ENCODE measurements at regions not wholly inside any gene's neighbourhood (a gene's known extent, or its start where the extent isn't known, plus 50 kb on each side); places are given as distances from the start of the nearest gene placed in this dataset.

DNA sequence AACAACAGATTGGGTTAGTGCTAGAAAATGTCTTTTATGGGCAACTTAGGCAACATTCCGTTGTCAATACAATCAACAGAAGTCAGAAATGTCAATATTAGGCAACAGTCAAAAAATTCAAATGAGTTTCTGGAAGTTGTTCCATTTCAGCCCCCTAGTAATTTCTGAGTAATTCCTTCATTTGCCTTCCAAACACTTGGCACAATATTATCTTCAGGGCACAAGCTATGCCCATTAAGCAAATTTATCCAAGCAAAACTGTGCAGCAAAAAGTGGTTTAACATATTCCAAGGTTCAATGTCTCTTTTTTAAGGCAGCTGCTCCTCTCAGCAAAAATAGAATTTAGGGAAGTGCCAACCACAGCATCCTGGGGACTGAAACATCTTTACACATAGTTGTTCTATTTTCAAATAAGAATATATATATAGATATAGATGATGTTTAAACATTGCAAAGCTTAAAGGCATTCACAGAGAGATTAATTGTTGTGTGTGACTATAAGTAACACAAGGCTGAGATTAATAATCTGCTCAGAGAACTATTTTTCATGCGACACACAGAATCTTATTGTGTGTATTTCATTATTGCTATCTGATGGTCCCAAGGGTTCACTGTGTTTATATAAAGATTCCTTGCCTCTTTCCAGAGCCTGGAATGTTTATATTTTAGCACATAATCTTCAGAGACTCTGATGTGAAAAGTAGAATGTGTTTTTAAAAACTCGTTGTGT, 75.2 kb upstream of the ADTRP start:
- no peak overlapping the region for H3K27ac ChIP-seq
- TF ChIP-seq POLR2A (IDR thresholded peaks at IDR 0.05): no peak
- TF ChIP-seq, protein P1, sequence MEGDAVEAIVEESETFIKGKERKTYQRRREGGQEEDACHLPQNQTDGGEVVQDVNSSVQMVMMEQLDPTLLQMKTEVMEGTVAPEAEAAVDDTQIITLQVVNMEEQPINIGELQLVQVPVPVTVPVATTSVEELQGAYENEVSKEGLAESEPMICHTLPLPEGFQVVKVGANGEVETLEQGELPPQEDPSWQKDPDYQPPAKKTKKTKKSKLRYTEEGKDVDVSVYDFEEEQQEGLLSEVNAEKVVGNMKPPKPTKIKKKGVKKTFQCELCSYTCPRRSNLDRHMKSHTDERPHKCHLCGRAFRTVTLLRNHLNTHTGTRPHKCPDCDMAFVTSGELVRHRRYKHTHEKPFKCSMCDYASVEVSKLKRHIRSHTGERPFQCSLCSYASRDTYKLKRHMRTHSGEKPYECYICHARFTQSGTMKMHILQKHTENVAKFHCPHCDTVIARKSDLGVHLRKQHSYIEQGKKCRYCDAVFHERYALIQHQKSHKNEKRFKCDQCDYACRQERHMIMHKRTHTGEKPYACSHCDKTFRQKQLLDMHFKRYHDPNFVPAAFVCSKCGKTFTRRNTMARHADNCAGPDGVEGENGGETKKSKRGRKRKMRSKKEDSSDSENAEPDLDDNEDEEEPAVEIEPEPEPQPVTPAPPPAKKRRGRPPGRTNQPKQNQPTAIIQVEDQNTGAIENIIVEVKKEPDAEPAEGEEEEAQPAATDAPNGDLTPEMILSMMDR (IDR thresholded peaks at IDR 0.05): no peak
- no peak for DNase-seq

DNA sequence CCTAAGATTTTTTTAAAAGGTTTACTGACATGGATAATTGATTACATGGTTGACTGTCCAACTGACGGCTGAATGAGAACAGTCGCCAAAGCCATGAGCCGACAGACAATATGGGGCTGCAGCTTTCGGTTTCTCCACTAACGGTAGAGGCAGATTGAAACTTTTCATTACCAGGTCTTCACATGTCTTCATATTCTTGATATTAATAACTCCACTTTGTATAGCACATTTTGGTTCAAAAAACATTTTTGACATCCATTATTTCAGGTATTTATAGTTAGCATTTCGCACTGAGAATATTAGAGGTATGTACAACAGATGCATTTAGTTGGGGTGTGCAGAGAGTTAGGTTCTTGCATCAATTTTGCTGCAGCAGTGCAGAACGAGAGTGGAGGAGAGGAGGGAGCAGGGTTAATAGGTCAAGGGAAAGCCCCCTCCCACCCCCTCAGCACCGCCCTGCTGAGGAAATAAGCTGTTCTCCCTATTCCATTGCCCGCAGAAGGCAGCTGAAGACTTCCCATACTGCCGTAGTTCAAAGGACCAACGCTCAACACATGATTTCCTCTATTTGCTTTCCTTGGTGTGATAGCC, 73.6 kb upstream of the ADTRP start:
- DNase-seq: no peak

More for the DNA sequence above, 75.2 kb upstream of the ADTRP start:
- intact Hi-C loops (cut with DNase I): no loop called here
- Histone ChIP-seq H3K36me3 (no peaks in the 10 kb centered on the region), H3K9me3 (no peaks in the 10 kb centered on the region), H3K4me3 (no peak overlapping the region), H3K27me3 (no peaks in the 10 kb centered on the region), H3K4me1 (peaks cover 7 to 37% (median 11%) of the 10 kb centered on the region in 3 donors)
- WGBS, 2 donors: 64 to 74% methylated on average over 3 of the region's 3 CpGs

GRCh38 chr6:11851387-11851786, 72.8 kb upstream of the ADTRP start:
- Histone ChIP-seq H3K4me1 (peaks cover 7 to 42% (median 11%) of the 10 kb centered on the region in 3 donors), H3K4me3 (no peak overlapping the region), H3K27me3 (no peaks in the 10 kb centered on the region), H3K9me3 (no peaks in the 10 kb centered on the region), H3K27ac (no peak overlapping the region), H3K36me3 (no peaks in the 10 kb centered on the region)
- intact Hi-C loops (cut with DNase I): no loop called here
- no peak for DNase-seq
- 43 to 48% methylated on average over 4 of the region's 4 CpGs for WGBS, 2 donors
- TF ChIP-seq POLR2A (IDR thresholded peaks at IDR 0.05): no peak
- TF ChIP-seq, protein P1 (IDR thresholded peaks at IDR 0.05): no peak

More for the DNA sequence above, 73.6 kb upstream of the ADTRP start:
- TF ChIP-seq, protein P1 (IDR thresholded peaks at IDR 0.05): no peak
- no peak for TF ChIP-seq POLR2A (IDR thresholded peaks at IDR 0.05)
- Histone ChIP-seq H3K4me1 (peaks cover 7 to 38% (median 11%) of the 10 kb centered on the region in 3 donors), H3K27ac (no peak overlapping the region), H3K36me3 (no peaks in the 10 kb centered on the region), H3K4me3 (no peak overlapping the region), H3K9me3 (no peaks in the 10 kb centered on the region), H3K27me3 (no peaks in the 10 kb centered on the region)
- intact Hi-C loops (cut with DNase I): no loop called here
- WGBS, 2 donors: 66 to 75% methylated on average over 11 of the region's 11 CpGs

GRCh38 chr6:11848852-11849731, 70.5 kb upstream of the ADTRP start:
- intact Hi-C loops (cut with DNase I): no loop called here
- Histone ChIP-seq H3K36me3 (no peaks in the 10 kb centered on the region), H3K9me3 (no peaks in the 10 kb centered on the region), H3K4me3 (no peak overlapping the region), H3K27me3 (no peaks in the 10 kb centered on the region), H3K4me1 (peaks cover 0 to 39% (median 4%) of the 10 kb centered on the region in 3 donors), H3K27ac (no peak overlapping the region)
- no peak for DNase-seq
- WGBS, 2 donors: 54 to 55% methylated on average over 2 of the region's 2 CpGs
- TF ChIP-seq, protein P1 (IDR thresholded peaks at IDR 0.05): no peak
- no peak for TF ChIP-seq POLR2A (IDR thresholded peaks at IDR 0.05)

DNA sequence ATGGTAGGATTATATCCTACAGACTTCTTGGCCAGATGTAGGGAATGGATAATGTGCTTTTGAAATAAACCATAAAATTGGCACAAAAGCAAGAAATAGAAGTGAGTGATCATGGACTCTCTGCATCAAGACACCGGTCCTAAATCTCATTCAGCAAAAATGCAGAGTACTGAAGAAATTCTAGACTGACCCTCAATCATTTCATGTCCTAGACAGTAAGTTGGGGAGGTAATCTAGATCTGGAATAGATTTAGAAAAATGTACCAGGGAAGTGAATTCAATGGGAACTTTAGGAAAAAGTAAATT, 69.7 kb upstream of the ADTRP start:
- no peaks in the 10 kb centered on the region for H3K9me3 ChIP-seq
- 90 to 94% methylated on average over 1 of the region's 1 CpG for WGBS, 2 donors
- H3K27ac ChIP-seq: no peak overlapping the region
- H3K36me3 ChIP-seq: no peaks in the 10 kb centered on the region
- intact Hi-C loops (cut with DNase I): no loop called here
- peaks cover 0 to 32% (median 4%) of the 10 kb centered on the region in 3 donors for H3K4me1 ChIP-seq
- no peak overlapping the region for H3K4me3 ChIP-seq
- TF ChIP-seq, protein P1 (IDR thresholded peaks at IDR 0.05): no peak
- no peak for TF ChIP-seq POLR2A (IDR thresholded peaks at IDR 0.05)
- no peaks in the 10 kb centered on the region for H3K27me3 ChIP-seq
- no peak for DNase-seq

All from esophagus squamous epithelium (tissue), 5 donors.